ENCODE measurements at regions not wholly inside any gene's neighbourhood (a gene's known extent, or its start where the extent isn't known, plus 50 kb on each side); places are given as distances from the start of the nearest gene placed in this dataset.

DNA sequence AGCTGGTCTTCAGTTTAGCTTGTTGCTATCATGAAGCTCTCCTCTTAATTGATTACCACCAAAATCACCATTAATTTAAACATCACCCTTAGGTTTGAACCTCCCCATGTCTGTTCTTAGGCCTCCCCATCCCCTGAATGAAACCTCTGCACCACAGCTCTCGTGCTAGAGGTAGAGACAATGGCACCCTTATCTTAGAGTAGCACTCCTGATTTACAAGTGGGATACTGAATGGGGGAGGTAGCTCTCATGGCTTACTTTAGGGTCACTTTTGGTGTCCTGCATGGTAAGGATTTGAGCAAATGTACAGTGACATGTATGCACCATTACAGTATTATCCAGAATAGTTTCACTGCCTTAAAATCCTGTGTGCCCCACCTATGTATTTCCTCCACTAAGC lies 115.6 kb upstream of the ADTRP start:
- Mint-ChIP-seq H3K9me3 (no peaks in the 10 kb centered on the region), H3K4me1 (ENCODE audit: unreplicated experiment) (no peaks in the 10 kb centered on the region), H3K27me3 (no peaks in the 10 kb centered on the region), H3K36me3 (no peaks in the 10 kb centered on the region), H3K27ac (no peak overlapping the region), H3K4me3 (no peak overlapping the region)
- DNase-seq (ENCODE audit: extremely low spot score, unreplicated experiment) = no peak
- TF ChIP-seq, protein P1, sequence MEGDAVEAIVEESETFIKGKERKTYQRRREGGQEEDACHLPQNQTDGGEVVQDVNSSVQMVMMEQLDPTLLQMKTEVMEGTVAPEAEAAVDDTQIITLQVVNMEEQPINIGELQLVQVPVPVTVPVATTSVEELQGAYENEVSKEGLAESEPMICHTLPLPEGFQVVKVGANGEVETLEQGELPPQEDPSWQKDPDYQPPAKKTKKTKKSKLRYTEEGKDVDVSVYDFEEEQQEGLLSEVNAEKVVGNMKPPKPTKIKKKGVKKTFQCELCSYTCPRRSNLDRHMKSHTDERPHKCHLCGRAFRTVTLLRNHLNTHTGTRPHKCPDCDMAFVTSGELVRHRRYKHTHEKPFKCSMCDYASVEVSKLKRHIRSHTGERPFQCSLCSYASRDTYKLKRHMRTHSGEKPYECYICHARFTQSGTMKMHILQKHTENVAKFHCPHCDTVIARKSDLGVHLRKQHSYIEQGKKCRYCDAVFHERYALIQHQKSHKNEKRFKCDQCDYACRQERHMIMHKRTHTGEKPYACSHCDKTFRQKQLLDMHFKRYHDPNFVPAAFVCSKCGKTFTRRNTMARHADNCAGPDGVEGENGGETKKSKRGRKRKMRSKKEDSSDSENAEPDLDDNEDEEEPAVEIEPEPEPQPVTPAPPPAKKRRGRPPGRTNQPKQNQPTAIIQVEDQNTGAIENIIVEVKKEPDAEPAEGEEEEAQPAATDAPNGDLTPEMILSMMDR (conservative IDR thresholded peaks at IDR 0.05) = no peak

DNA sequence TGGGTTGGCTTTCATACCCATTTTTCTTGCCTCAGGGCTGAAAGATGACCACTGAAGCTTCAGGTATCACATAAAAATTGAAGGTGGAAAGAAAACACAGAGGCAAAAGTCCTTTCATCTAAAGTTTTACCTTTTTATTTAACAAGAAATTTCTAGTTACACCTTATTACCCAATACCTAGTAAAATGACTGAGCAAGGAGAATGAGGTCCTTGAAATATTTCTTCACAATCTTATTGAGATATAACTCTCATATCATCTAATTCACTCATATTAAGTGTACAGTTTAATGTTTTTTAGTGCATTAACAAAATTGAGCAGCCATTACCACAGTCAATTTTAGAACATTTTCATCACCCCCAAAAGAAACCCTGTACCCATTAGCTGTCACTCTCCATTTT lies 112.9 kb upstream of the ADTRP start:
- Mint-ChIP-seq H3K4me3 (no peak overlapping the region), H3K4me1 (ENCODE audit: unreplicated experiment) (no peaks in the 10 kb centered on the region), H3K27ac (no peak overlapping the region), H3K9me3 (no peaks in the 10 kb centered on the region), H3K27me3 (no peaks in the 10 kb centered on the region), H3K36me3 (no peaks in the 10 kb centered on the region)
- DNase-seq (ENCODE audit: extremely low spot score, unreplicated experiment) = no peak
- TF ChIP-seq, protein P1 (conservative IDR thresholded peaks at IDR 0.05) = no peak

DNA sequence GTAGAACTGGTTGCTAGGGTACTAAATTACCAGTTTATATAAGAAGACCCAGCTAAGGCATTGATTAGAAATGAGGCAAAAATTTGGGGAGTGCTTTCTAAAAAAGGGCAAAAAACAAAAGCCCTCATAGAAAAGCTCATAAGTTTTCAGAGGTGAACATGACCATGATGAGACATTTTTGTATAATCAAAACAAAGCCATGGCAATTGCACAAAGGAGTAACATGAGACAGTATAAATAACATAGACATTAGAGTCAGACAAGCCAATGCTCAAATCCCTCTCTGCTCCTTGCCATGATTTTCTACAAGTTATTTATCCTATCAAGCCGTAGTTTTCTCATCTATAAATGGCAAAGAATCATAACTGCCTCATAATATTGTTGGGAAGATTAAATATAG lies 112.2 kb upstream of the ADTRP start:
- no peaks in the 10 kb centered on the region for H3K27me3 Mint-ChIP-seq
- H3K27ac Mint-ChIP-seq = no peak overlapping the region
- TF ChIP-seq, protein P1 (conservative IDR thresholded peaks at IDR 0.05) = no peak
- H3K4me3 Mint-ChIP-seq = no peak overlapping the region
- no peaks in the 10 kb centered on the region for H3K4me1 Mint-ChIP-seq (ENCODE audit: unreplicated experiment)
- no peak for DNase-seq (ENCODE audit: extremely low spot score, unreplicated experiment)
- no peaks in the 10 kb centered on the region for H3K9me3 Mint-ChIP-seq
- H3K36me3 Mint-ChIP-seq = no peaks in the 10 kb centered on the region

DNA sequence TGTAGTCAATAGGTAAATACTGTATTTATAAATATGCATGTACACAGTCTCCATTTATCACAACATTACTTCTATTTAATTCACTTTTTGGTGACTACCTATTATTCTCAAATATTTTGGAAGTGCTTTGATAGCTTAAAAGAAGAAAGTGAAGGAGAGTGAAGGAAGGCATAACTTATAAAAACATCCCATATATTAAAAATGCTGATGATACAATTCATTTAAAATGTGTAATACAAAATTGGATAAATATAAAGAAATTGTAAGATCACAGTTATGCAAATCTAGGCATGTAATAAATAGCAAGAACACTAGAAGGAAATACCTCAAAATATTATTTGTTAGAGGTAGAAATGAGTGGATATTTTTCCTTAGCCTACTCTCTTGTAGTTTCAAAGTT lies 111.6 kb upstream of the ADTRP start:
- Mint-ChIP-seq H3K27me3 (no peaks in the 10 kb centered on the region), H3K27ac (no peak overlapping the region), H3K4me1 (ENCODE audit: unreplicated experiment) (no peaks in the 10 kb centered on the region), H3K36me3 (no peaks in the 10 kb centered on the region), H3K9me3 (no peaks in the 10 kb centered on the region), H3K4me3 (no peak overlapping the region)
- no peak for DNase-seq (ENCODE audit: extremely low spot score, unreplicated experiment)
- TF ChIP-seq, protein P1 (conservative IDR thresholded peaks at IDR 0.05) = no peak

DNA sequence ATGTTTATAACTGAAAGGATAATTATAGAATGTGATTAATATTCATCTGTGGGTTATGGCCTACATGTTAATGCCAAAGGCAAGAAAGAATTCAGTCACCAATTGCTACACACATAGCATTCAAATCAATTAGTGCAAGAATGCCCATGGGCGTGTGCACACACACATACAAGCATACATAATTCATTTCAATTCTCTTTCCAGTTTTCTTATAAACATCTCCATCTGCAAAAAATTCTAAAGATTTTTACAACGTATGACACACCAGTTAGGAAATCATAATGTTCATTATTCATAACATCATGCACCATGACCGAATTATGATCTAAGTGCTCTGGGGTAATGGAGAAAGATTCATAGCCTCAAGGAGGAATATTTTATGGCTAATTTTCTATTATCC lies 111.0 kb upstream of the ADTRP start:
- no peaks in the 10 kb centered on the region for H3K27me3 Mint-ChIP-seq
- no peak overlapping the region for H3K27ac Mint-ChIP-seq
- H3K36me3 Mint-ChIP-seq = no peaks in the 10 kb centered on the region
- H3K9me3 Mint-ChIP-seq = no peaks in the 10 kb centered on the region
- TF ChIP-seq, protein P1 (conservative IDR thresholded peaks at IDR 0.05) = no peak
- no peaks in the 10 kb centered on the region for H3K4me1 Mint-ChIP-seq (ENCODE audit: unreplicated experiment)
- H3K4me3 Mint-ChIP-seq = no peak overlapping the region
- no peak for DNase-seq (ENCODE audit: extremely low spot score, unreplicated experiment)

DNA sequence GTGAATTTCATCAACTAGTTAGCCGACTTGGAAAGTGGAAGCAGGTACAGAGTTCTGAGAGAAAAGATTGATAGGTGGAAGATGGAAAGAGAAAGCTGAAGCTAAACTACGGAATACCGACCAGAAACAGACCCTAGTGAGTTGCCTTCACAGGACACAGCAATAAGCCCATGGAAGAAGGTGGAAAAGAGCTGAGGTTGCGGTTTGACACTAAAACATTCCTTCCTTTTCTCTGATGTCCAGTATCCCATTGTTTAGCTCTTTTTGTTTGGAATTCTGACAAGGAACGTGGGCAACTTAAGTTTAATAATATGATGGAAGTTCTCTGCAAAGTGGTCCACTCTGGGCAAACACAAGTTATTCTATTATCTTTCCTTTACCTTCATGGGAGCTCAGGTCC lies 110.1 kb upstream of the ADTRP start:
- TF ChIP-seq, protein P1 (conservative IDR thresholded peaks at IDR 0.05) = no peak
- Mint-ChIP-seq H3K4me1 (ENCODE audit: unreplicated experiment) (no peaks in the 10 kb centered on the region), H3K27ac (no peak overlapping the region)

More for the DNA sequence above, 110.1 kb upstream of the ADTRP start:
- Mint-ChIP-seq H3K4me3 (no peak overlapping the region), H3K27me3 (no peaks in the 10 kb centered on the region), H3K9me3 (no peaks in the 10 kb centered on the region), H3K36me3 (no peaks in the 10 kb centered on the region)
- DNase-seq (ENCODE audit: extremely low spot score, unreplicated experiment) = no peak
